A673 (cell line): ENCODE measurements at regions not wholly inside any gene's neighbourhood (a gene's known extent, or its start where the extent isn't known, plus 50 kb on each side); places are given as distances from the start of the nearest gene placed in this dataset.

Source experiments
- EZH2 ChIP-seq: fragments of 200-600 bp; sonication (generic); IDR thresholded peaks from 2 replicates; pipeline ENCODE4 v1.6.1; 2017; ENCODE audit warnings: borderline replicate concordance, low read depth, mild to moderate bottlenecking, mixed read lengths, antibody characterized with exemption, low read length; ENCODE audit not compliant: poor library complexity, severe bottlenecking
- TF ChIP-seq, protein P1 (sequence below): fragments of 300-800, 200-600 bp; sonication (generic); conservative IDR thresholded peaks from 2 replicates; pipeline ENCODE4 v1.5.1; 2017; ENCODE audit warnings: low read depth, mild to moderate bottlenecking, antibody characterized with exemption, low read length, moderate library complexity, mixed read lengths

DNA sequence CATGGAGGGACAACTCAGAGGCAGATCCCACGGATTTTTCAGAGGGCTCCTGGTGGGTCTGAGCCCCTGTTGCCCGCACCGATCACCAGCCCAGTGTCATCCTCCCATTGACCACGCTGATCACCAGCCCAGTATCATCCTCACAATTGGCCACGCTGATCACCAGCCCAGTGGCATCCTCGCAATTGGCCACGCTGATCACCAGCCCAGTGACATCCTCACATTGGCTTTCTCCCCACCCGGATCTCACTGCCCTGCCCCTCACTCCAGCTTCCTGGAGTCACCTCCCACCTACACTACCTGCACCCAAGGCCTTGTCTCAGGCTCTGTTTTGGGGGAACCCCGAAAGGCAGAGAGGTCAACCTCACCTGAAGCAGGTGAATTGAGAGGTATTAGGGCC is 358.2 kb upstream of the TNRC6C start:
- TF ChIP-seq, protein P1, sequence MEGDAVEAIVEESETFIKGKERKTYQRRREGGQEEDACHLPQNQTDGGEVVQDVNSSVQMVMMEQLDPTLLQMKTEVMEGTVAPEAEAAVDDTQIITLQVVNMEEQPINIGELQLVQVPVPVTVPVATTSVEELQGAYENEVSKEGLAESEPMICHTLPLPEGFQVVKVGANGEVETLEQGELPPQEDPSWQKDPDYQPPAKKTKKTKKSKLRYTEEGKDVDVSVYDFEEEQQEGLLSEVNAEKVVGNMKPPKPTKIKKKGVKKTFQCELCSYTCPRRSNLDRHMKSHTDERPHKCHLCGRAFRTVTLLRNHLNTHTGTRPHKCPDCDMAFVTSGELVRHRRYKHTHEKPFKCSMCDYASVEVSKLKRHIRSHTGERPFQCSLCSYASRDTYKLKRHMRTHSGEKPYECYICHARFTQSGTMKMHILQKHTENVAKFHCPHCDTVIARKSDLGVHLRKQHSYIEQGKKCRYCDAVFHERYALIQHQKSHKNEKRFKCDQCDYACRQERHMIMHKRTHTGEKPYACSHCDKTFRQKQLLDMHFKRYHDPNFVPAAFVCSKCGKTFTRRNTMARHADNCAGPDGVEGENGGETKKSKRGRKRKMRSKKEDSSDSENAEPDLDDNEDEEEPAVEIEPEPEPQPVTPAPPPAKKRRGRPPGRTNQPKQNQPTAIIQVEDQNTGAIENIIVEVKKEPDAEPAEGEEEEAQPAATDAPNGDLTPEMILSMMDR: no peak
- TF ChIP-seq EZH2: no peak
